ENCODE measurements at regions not wholly inside any gene's neighbourhood (a gene's known extent, or its start where the extent isn't known, plus 50 kb on each side); places are given as distances from the start of the nearest gene placed in this dataset.

DNA sequence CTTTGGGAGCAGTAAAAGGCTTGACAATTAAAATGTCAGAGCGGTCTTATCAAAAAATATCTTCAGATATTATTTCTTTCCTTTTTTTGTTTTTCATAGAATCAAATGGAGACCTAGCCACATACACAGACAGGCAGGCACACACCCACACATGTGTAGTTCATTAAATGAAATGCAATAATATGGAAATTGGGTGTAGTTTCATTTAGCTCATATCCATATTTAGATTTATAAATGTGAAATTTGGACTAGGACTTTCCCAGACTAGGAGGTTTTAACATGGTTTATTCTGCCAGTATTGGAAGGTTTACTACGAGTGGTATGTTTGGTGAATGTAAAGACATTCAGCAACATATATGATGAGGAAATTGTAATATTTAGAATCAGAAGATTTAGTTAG lies 277.7 kb upstream of the NT5E start:
- DNase-seq (ENCODE audit: low read depth): no peak
- TF ChIP-seq, protein P1, sequence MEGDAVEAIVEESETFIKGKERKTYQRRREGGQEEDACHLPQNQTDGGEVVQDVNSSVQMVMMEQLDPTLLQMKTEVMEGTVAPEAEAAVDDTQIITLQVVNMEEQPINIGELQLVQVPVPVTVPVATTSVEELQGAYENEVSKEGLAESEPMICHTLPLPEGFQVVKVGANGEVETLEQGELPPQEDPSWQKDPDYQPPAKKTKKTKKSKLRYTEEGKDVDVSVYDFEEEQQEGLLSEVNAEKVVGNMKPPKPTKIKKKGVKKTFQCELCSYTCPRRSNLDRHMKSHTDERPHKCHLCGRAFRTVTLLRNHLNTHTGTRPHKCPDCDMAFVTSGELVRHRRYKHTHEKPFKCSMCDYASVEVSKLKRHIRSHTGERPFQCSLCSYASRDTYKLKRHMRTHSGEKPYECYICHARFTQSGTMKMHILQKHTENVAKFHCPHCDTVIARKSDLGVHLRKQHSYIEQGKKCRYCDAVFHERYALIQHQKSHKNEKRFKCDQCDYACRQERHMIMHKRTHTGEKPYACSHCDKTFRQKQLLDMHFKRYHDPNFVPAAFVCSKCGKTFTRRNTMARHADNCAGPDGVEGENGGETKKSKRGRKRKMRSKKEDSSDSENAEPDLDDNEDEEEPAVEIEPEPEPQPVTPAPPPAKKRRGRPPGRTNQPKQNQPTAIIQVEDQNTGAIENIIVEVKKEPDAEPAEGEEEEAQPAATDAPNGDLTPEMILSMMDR (conservative IDR thresholded peaks at IDR 0.05; ENCODE audit: control insufficient read depth, insufficient read depth, low read depth, low read length): no peak
- no peak overlapping the region for H3K4me3 ChIP-seq (ENCODE audit: control insufficient read depth, low read depth, low read length)

DNA sequence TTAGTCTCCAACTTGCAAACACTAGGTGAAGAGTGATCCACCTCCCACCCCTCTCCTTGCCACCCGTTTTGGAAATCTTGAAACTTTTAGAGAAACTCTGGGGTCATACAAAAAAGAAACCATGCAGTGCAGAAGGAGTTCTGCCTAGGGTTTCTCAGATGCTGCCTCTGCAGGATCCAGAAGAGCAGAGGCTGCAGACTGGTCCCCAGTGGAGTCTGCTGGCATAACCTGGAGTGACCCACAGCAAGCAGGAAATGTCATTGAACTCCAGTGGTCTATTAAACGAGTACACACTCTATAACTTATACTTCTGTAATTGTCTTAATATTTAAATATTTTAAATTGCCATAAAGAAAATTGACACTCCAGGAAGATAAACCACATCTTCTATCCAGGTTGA lies 280.7 kb upstream of the NT5E start:
- DNase-seq (ENCODE audit: low read depth): no peak
- no peak overlapping the region for H3K4me3 ChIP-seq (ENCODE audit: control insufficient read depth, low read depth, low read length)
- TF ChIP-seq, protein P1 (conservative IDR thresholded peaks at IDR 0.05; ENCODE audit: control insufficient read depth, insufficient read depth, low read depth, low read length): no peak

DNA sequence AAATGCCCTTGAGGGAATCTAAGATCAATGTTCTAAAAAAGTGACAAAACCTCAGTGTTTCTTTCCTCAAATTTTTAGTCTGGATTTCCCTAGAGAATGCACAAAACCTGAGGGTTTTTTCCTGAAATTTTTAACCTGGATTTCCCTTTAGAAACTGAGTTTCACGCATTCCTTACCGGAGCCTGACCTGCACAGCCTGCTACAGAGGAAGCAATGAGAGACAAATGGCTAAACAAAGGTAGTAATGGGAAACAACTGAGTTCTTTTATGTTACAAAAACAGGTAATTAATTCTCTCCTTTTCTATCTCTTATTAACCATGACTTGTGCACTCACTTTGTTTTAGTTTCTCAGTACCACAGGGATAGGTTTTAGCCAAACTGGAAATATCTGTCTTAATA lies 281.7 kb upstream of the NT5E start:
- TF ChIP-seq, protein P1 (conservative IDR thresholded peaks at IDR 0.05; ENCODE audit: control insufficient read depth, insufficient read depth, low read depth, low read length): no peak
- no peak for DNase-seq (ENCODE audit: low read depth)
- no peak overlapping the region for H3K4me3 ChIP-seq (ENCODE audit: control insufficient read depth, low read depth, low read length)

DNA sequence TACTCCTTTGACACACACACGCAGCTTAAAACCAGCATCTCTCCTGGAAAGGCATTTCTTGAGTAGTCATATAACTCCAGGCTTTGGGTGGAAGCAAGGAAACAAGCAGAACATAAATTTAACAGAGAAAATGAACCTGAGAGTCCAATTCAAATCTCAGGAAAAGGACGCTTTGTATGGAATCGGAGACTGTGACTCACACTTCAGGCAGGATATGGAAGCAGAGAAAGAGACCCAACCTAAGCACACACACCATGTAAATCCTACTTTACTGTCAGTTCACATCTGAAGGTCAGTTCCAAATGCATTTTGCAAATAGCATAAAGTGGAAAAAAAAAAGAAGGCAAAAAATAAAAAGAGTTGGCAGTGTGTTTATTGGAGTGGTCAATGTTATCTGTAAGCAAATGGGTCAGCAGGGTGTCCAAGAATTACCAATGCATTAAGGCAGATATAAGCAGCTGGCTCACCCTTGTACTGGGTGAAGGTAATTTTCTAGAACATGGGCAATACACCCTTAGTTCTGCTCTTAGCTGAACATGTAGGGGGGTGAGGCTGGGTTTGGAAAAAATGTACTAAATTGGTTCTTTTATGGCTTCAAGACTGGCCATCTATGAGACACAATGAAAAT lies 283.7 kb upstream of the NT5E start:
- no peak for DNase-seq (ENCODE audit: low read depth)
- TF ChIP-seq, protein P1 (conservative IDR thresholded peaks at IDR 0.05; ENCODE audit: control insufficient read depth, insufficient read depth, low read depth, low read length): no peak
- H3K4me3 ChIP-seq (ENCODE audit: control insufficient read depth, low read depth, low read length): no peak overlapping the region

DNA sequence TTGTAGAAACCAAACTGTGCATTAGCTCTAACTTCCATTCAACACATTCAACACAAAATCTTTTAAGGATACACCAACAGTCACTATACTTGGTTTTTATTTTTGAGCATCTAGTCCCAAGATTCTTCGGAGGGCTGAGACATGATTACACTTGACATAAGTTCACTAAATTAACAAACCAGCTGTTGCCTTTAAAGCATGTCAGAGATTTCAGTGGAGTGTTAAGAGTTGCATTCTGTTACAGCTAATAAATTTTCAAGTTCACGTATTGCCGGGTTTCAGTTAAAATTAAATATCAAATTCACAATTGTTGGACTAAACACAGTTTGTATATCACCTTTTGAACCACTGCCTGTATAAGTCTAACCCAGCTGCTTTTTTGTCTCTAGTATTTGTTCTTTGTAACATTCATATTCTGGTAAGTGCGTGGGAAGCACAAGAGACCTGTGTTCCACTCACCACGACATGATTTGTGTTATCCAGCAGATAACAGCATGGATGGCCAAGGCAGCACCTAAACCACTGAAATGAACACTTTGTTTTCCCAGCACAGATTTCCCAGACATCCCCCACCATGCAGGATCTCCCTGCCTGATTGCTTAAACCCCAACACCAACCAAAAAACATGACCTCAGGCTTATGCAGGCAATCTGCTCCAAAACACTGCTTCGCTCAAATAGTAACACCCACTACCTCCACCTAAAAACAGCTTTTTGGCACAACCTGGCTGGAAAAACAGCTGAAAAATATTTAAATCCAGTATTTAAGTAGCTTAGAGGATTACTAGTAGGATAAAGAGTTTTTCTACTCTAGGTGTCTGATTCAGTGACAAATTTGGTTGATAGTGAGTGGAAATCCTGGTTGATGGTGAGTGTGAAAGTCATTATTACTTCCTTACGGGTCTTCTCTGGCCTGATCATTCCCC lies 286.5 kb upstream of the NT5E start:
- TF ChIP-seq, protein P1 (conservative IDR thresholded peaks at IDR 0.05; ENCODE audit: control insufficient read depth, insufficient read depth, low read depth, low read length): no peak
- H3K4me3 ChIP-seq (ENCODE audit: control insufficient read depth, low read depth, low read length): no peak overlapping the region
- DNase-seq (ENCODE audit: low read depth): peak; percentile 6

DNA sequence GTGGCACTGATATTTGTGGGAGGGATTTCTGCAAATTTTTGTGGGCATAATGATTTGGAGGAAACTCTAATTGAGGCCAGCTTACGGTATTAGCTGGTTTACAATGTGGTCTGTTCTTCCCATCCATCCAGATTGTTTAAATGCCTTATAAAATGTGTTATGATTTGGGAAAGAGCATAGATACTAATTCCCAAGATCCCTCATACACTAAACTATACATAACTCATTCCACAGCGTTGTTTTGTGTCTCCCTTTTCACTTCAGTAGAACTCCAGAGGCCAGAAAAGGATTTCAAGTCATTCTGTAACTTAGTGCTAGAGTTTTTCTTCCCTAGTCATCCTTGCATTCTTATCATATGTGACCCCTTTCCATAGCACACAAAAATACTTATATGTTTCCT lies 292.6 kb upstream of the NT5E start:
- DNase-seq (ENCODE audit: low read depth): no peak
- TF ChIP-seq, protein P1 (conservative IDR thresholded peaks at IDR 0.05; ENCODE audit: control insufficient read depth, insufficient read depth, low read depth, low read length): no peak
- H3K4me3 ChIP-seq (ENCODE audit: control insufficient read depth, low read depth, low read length): no peak overlapping the region

All from fibroblast of mammary gland (primary cell).